ENCODE measurements at regions not wholly inside any gene's neighbourhood (a gene's known extent, or its start where the extent isn't known, plus 50 kb on each side); places are given as distances from the start of the nearest gene placed in this dataset.
"Not testable (repeated sequence)": the region's sequence is repeated elsewhere in the genome, so short reads cannot be mapped to it uniquely, and the experiment has no call there.

DNA sequence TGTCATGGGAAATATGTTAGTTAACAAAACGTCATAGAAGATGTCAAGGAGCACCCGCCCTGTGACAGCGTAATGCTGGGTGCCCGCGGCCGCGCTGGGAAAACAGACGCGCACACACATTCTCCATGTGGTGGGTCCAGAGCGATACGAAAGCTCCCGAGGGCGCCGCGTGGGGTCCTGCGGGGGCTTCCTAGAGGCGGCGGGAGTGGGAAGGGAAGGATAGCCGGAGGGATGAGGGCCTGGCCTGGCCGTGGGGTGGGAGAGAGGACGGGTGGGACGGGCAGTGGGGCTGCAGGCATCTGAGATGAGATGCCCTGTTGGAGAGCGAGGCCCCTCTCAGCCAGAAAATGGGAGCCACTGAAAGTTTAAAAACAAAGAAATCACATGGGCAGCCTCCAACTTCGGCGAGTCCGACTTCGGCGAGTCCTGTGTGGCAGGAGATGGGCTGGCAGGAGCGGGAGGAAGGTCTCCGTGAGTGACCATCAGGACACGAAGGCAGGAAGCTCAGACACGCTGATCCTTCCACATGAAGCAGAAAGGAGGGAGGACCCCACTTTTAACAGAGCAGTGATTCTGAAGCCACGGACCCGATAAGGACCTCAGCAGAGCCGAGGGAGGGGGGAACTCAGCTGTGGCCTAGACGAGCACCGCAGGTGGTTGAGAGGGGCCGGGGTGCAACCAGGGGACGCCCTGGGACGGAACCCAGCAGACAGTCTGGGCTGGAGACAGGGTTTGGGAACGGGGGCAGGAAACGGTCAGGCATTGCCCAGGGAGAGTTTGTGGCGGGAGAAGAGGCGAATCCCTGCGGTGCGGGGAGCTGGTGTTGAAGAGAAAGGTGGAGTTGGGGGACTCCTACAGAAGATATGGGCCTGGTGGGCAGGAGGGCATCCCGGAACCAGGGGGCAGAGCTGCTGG, 114.1 kb upstream of the FRMD1 start:
- DNase-seq = no peak

GRCh38 chr6:168192195-168192900, 113.3 kb upstream of the FRMD1 start:
- DNase-seq = peak in 1 of 2 experiments; percentile 24

- no peak for DNase-seq
Observed at GRCh38 chr6:168190646-168191443, 111.8 kb upstream of the FRMD1 start.

DNA sequence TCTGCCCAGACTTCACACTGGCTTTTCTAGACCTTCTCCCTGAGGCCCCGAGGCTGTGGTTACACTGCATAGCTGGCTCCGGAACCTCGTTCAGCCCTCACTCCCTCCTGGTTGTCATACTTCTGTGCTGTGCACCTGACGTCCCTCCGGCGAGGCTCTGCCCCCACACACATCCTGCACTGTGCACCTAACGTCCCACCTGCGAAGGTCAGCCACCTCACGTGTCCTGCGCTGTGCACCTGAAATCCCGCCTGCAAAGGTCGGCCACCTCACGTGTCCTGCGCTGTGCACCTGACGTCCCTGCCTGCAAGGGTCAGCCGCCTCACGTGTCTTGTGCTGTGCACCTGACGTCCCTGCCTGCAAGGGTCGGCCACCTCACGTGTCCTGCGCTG, 111.0 kb upstream of the FRMD1 start:
- DNase-seq = no peak

- DNase-seq = no peak
Observed at GRCh38 chr6:168189200-168190013, 110.4 kb upstream of the FRMD1 start.

DNA sequence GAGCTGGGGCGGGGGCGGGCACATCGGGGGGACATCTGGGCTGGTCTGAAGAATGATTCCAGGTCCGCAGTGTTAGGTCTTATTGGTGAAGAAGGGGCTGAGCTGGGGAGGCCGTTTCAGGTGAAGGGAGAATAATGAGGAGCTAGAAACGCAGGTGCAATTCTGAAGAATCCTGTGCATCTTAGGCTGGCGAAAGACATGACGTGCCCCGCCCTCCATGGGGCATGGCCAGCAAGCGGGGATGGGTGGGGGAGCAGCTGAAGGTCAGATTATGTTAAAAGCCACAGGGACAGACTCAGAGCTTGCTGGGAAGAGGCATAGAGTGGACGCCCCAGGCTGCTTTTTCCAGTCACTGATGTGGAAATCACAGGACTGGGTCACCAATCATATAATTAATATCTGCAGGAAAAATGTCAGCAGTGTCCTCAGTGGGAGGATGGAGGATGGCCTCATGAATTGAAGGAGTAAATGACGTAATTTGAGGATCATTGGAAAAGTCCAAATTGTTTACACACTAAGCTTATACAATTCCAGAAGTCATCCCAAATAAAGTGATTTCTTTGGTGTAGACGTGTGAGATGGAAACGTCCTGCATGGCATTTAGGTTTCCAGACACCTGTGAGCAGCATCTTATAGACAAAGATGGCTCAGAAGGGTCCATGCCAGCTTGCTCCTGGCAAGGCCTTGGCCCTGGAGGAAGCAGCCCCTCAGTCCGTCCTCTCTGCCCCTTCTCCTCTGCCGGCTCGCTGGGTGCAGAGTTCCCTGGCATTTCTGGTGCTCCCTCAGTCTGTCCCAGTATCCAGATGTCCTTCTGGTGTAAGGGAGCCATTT, 109.6 kb upstream of the FRMD1 start:
- no peak for DNase-seq

DNA sequence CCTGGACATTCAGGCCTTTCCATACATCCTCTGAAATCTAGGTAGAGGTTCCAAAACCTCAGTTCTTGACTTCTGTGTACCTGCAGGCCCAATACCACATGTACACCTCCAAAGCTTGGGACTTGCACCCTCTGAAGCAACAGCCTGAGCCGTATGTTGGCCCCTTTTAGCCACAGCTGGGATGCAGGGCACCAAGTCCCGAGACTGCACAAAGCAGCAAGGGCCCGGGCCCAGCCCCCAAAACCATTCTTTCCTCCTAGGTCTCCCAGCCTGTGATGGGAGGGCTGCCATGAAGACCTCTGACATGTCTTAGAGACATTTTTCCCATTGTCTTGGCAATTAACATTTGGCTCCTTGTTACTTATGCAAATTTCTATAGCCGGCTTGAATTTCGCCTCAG, 107.4 kb upstream of the FRMD1 start:
- no peak for DNase-seq

GRCh38 chr6:168186018-168186417, 107.0 kb upstream of the FRMD1 start:
- not testable (repeated sequence) for DNase-seq

- no peak for DNase-seq
Observed at GRCh38 chr6:168184701-168185100, 105.7 kb upstream of the FRMD1 start.

DNA sequence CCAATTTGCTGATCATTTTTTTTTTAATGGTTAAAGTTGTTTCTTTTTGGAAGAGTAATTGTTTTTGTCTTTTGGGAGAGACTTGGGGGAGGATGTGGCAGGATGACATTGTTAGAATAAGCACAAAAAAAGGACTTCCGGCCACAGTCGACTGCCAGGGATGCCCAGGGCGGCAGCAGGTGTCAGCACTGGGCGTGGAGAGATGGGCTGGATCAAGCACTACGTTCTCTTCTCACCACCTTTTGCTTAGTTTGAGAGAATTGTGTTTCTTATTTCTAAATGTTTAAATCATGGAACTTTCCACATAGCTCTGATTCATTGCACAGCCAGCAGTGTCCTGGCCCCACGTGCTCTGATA, 104.6 kb upstream of the FRMD1 start:
- DNase-seq = no peak

DNA sequence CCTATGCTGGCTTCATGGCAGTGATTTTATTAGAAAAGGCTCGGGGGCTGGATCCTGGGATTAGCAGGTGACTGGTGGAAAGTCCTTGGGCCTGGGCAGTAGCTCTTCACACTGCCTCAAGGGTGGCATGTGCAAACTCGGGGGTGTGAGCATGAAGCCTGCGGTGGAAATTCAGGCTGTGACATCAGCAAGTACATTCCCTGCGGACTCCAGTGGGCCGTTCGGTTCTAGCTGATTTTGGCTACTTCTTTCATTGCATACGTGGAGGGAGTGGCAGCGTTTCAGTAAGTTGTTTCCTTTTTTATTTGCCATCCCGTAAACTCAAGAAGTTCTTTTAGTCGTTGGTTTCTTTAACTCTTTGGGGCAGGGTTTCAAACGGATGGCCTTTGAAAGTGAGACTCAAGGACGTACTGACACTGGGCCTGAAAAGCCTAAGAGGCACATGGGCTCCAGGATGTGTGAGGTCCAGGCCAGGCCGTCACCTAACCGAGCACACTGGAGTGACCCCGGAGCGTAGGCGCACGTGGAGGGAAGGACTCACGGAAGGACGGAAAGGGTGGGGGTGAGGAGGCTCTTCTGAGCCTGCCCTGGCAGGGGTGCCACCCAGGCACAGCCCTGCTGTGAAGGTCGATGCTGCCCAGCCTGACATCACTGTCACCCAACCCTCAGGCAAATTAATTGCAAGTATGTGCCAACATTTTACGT, 104.0 kb upstream of the FRMD1 start:
- DNase-seq = no peak

- DNase-seq = no peak
Observed at GRCh38 chr6:168182366-168182765, 103.4 kb upstream of the FRMD1 start.

DNA sequence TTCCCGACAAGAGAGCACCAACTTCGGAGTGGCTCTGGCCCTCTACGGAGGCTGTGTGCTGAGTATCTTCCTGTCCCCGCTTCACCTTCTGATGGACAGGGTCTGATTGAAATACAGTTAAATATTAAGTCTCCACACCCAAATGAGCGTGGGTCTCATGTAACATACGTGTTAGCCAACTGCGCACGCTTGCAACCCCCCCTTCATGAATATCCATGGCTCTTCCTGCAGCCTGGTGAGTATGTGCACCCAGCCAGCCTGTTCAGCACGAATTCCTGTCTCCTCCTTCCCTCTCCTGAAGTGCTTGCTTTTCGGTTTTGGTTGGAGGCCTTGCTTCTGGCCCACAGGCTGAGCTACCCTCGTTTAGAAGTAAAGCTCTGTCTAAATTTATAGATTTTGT, 102.9 kb upstream of the FRMD1 start:
- no peak for DNase-seq

DNA sequence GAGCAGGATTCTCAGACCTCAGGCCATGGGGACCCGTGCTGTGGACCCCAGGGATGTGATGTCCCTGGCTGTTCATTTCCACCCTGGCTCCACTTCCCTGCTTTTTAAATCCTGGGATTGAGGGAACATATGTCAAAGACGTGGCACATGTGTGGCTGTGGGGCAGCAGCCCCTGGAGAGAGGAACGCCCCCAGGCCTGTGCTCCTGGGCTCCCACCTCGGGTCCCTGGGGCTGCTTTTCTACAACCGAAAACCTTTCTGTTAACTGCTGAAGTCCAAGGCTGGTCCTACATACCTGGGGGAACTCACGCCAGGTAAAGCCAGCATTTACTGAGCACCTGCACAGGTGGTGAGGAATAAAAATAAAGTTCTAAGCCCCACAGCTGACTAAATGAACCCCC, 102.3 kb upstream of the FRMD1 start:
- DNase-seq = no peak

- no peak for DNase-seq
Observed at GRCh38 chr6:168180548-168181011, 101.6 kb upstream of the FRMD1 start.

- DNase-seq = no peak
Observed at GRCh38 chr6:168179702-168180382, 100.8 kb upstream of the FRMD1 start.

GRCh38 chr6:168179133-168179532, 100.1 kb upstream of the FRMD1 start:
- no peak for DNase-seq

DNA sequence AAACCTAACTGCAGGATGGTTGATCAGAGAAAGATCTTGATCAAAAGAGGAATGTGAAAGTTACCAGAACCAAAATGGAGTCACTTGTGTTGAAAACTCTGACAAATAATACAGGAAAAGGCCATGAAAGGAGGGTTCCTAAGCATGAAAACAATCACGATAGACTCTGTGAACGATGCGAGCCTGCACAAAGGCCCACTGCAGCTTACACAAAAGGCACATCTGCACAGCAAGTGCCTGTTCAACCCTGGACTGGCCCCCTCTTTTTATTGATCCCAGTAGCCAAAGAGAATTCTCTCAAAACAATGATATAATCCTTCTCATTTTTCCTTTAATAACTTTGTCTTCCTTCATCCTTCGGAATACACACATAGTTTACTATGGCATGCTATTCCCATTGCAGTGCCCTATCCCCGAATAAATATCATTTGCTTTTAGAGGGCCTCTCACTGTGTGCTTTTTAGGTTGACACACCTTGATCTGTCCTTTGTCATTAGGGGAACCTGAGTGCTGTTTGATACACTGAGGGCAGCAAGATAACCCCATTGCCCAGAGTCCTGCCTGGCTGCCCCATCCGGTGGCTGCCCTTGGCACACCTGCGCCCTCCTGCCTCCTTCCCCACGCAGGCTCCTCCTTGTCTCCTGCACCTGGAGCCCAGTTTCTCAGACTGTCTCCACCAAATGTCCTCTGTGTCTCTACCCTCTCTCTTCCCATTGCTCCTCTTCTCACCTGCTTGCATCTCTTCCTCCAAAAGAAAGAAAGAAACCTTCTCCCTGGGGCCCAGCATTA, 98.3 kb upstream of the FRMD1 start:
- no peak for DNase-seq

- DNase-seq = no peak
Observed at GRCh38 chr6:168171673-168172353, 92.8 kb upstream of the FRMD1 start.

All from NCI-H187 (cell line).